Neural progenitor cell (in vitro differentiated cells): ENCODE measurements at regions not wholly inside any gene's neighbourhood (a gene's known extent, or its start where the extent isn't known, plus 50 kb on each side); places are given as distances from the start of the nearest gene placed in this dataset.
A peak's percentile ranks its signal among the peaks of the same experiment; 100 is the strongest.

Source experiments
- DNase-seq: peaks from one replicate; pipeline ENCODE4 v3.0.0-alpha.2; 2016; ENCODE audit warnings: low spot score
- H2AFZ ChIP-seq: fragments of 200-600 bp; sonication (generic); replicated peaks from 2 replicates; pipeline ENCODE4 v1.6.1; 2016; ENCODE audit warnings: antibody characterized with exemption
- H3F3A ChIP-seq: fragments of 200-600 bp; sonication (generic); 2 replicates; pipeline ENCODE4 v1.6.1; 2016; ENCODE audit warnings: antibody characterized with exemption, low read depth
- H3K27ac ChIP-seq: fragments of 200-600 bp; sonication (generic); 2 replicates; pipeline ENCODE4 v1.5.1; 2016; ENCODE audit warnings: mild to moderate bottlenecking
- H3K27me3 ChIP-seq: fragments of 200-600 bp; sonication (generic); 2 replicates; pipeline ENCODE4 v1.6.1; 2016; ENCODE audit warnings: mild to moderate bottlenecking, moderate library complexity
- H3K36me3 ChIP-seq: fragments of 200-600 bp; sonication (generic); 2 replicates; pipeline ENCODE4 v1.5.1; 2016
- H3K4me1 ChIP-seq: fragments of 200-600 bp; sonication (generic); 2 replicates; pipeline ENCODE4 v1.6.1; 2016; ENCODE audit warnings: mixed run types
- H3K4me2 ChIP-seq: fragments of 200-600 bp; sonication (generic); 2 replicates; pipeline ENCODE4 v1.6.1; 2016
- H3K4me3 ChIP-seq: fragments of 200-600 bp; sonication (generic); 2 replicates; pipeline ENCODE4 v1.5.1; 2016
- H3K79me2 ChIP-seq: fragments of 200-600 bp; sonication (generic); 2 replicates; pipeline ENCODE4 v1.6.1; 2016; ENCODE audit warnings: low read depth
- H3K9ac ChIP-seq: fragments of 200-600 bp; sonication (generic); 2 replicates; pipeline ENCODE4 v1.6.1; 2016
- H3K9me3 ChIP-seq: fragments of 200-600 bp; sonication (generic); 2 replicates; pipeline ENCODE4 v1.5.1; 2016; ENCODE audit warnings: low read depth
- H4K20me1 ChIP-seq: fragments of 200-600 bp; sonication (generic); 2 replicates; pipeline ENCODE4 v1.6.1; 2016; ENCODE audit warnings: low read depth
- H3K27ac Mint-ChIP-seq: 3 replicates; pipeline ENCODE4 v1.8.0; 2021; ENCODE audit warnings: mixed read lengths
- H3K27me3 Mint-ChIP-seq: 2 replicates; pipeline ENCODE4 v1.8.0; 2022; ENCODE audit warnings: low read depth, mild to moderate bottlenecking, inconsistent platforms, moderate library complexity, mixed read lengths; ENCODE audit not compliant: insufficient read depth
- H3K36me3 Mint-ChIP-seq: 3 replicates; pipeline ENCODE4 v1.8.0; 2021; ENCODE audit warnings: mixed read lengths
- H3K4me1 Mint-ChIP-seq: 3 replicates; pipeline ENCODE4 v1.8.0; 2021; ENCODE audit warnings: mixed read lengths
- H3K4me3 Mint-ChIP-seq: 3 replicates; pipeline ENCODE4 v1.8.0; 2021; ENCODE audit warnings: mild to moderate bottlenecking, moderate library complexity, mixed read lengths
- H3K9me3 Mint-ChIP-seq: 3 replicates; pipeline ENCODE4 v1.8.0; 2020; ENCODE audit warnings: mixed read lengths
- EZH2 ChIP-seq: fragments of 200-600 bp; sonication (generic); IDR thresholded peaks from 2 replicates; pipeline ENCODE4 v1.6.1; 2017; ENCODE audit warnings: antibody characterized with exemption, mild to moderate bottlenecking, moderate library complexity
- EZH2phosphoT487 ChIP-seq: fragments of 200-600 bp; sonication (generic); IDR thresholded peaks from 2 replicates; pipeline ENCODE4 v1.6.1; 2017; ENCODE audit warnings: antibody characterized with exemption
- TF ChIP-seq, protein P1 (sequence below): fragments of 200-600 bp; sonication (generic); IDR thresholded peaks from 2 replicates; pipeline ENCODE4 v1.5.1; 2017; ENCODE audit warnings: antibody characterized with exemption, mild to moderate bottlenecking

DNA sequence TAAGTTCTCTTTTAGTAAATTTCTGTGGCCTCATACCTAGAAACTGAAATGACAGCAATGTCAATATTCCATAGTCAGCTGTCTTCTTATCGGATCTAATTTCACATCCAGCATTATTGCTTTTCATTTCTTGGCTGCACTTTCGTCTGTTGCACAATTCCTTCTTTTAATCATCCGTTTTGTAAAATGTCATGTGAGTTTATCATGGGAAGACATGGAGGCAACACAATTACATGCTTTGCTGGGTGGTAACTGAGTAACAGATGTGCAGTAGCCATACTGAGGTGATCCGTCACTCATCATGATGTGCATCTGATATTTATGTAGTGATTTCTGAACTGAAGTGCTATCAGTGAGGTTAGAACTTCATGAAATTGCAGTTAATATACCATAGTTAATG is 68.3 kb upstream of the SLC7A11 start:
- H3K27ac Mint-ChIP-seq: no peak overlapping the region
- H3K36me3 Mint-ChIP-seq: no peaks in the 10 kb centered on the region
- H3K9me3 Mint-ChIP-seq: peaks cover 17% of the 10 kb centered on the region
- TF ChIP-seq EZH2phosphoT487 (no peak), EZH2 (no peak)
- TF ChIP-seq, protein P1, sequence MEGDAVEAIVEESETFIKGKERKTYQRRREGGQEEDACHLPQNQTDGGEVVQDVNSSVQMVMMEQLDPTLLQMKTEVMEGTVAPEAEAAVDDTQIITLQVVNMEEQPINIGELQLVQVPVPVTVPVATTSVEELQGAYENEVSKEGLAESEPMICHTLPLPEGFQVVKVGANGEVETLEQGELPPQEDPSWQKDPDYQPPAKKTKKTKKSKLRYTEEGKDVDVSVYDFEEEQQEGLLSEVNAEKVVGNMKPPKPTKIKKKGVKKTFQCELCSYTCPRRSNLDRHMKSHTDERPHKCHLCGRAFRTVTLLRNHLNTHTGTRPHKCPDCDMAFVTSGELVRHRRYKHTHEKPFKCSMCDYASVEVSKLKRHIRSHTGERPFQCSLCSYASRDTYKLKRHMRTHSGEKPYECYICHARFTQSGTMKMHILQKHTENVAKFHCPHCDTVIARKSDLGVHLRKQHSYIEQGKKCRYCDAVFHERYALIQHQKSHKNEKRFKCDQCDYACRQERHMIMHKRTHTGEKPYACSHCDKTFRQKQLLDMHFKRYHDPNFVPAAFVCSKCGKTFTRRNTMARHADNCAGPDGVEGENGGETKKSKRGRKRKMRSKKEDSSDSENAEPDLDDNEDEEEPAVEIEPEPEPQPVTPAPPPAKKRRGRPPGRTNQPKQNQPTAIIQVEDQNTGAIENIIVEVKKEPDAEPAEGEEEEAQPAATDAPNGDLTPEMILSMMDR: no peak
- Histone ChIP-seq H3K9me3 (no peaks in the 10 kb centered on the region), H4K20me1 (no peaks in the 10 kb centered on the region), H3K27ac (no peak overlapping the region), H2AFZ (no peak overlapping the region), H3K9ac (no peak overlapping the region), H3K4me1 (peaks cover 14% of the 10 kb centered on the region), H3F3A (no peaks in the 10 kb centered on the region), H3K4me3 (no peak overlapping the region), H3K79me2 (no peaks in the 10 kb centered on the region), H3K36me3 (no peaks in the 10 kb centered on the region), H3K4me2 (no peak overlapping the region), H3K27me3 (no peaks in the 10 kb centered on the region)
- DNase-seq: no peak
- H3K4me1 Mint-ChIP-seq: peaks cover 21% of the 10 kb centered on the region
- H3K4me3 Mint-ChIP-seq: no peak overlapping the region
- peaks cover 12% of the 10 kb centered on the region for H3K27me3 Mint-ChIP-seq

DNA sequence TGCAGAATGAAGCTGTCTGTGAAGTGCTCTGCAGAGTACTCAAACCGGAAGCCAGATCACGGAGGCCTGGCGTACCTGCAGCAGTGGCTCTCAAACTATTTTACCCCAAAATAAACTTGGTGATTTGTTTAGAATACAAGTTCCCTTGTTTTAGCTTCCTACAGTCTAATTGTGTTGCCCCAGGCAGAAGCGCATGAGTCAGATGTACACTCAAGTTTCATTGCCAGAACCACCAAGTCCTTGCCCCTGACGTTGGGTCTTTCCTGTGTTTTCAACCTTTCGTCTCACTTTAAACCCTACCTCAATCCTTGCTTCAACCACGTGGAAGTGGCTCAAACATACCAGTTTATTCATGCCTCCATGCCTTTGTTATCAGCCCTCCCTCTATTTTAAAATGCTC is 66.2 kb upstream of the SLC7A11 start:
- Mint-ChIP-seq H3K4me3 (no peak overlapping the region), H3K27me3 (peaks cover 7% of the 10 kb centered on the region), H3K36me3 (no peaks in the 10 kb centered on the region), H3K9me3 (peaks cover 2% of the 10 kb centered on the region), H3K27ac (no peak overlapping the region), H3K4me1 (peaks cover 21% of the 10 kb centered on the region)
- Histone ChIP-seq H3K4me3 (no peak overlapping the region), H3K36me3 (no peaks in the 10 kb centered on the region), H3K4me2 (no peak overlapping the region), H3K4me1 (peaks cover 14% of the 10 kb centered on the region), H3K27me3 (no peaks in the 10 kb centered on the region), H3K9me3 (no peaks in the 10 kb centered on the region), H3K9ac (no peak overlapping the region), H3K27ac (no peak overlapping the region), H3F3A (no peaks in the 10 kb centered on the region), H4K20me1 (no peaks in the 10 kb centered on the region), H2AFZ (no peak overlapping the region), H3K79me2 (no peaks in the 10 kb centered on the region)
- DNase-seq: no peak
- TF ChIP-seq EZH2 (no peak), EZH2phosphoT487 (no peak)
- TF ChIP-seq, protein P1: no peak

DNA sequence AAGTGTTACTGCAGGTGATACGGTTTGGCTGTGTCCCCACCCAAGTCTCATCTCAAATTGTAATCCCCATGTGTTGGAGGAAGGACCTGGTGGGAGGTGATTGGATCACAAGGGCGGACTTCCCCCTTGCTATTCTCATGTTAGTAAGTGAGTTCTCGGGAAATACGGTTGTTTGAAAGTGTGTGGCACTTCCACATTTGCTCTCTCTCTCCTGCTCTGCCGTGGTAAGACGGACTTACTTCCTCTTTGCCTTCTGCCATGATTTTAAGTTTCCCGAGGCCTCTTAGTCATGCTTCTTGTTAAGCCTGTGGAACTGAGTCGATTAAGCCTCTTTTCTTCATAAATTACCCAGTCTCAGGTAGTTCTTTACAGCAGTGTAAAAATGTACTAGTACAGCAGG is 65.2 kb upstream of the SLC7A11 start:
- Histone ChIP-seq H3K36me3 (no peaks in the 10 kb centered on the region), H2AFZ (peak overlapping the region; percentile 68)

More for the DNA sequence above, 65.2 kb upstream of the SLC7A11 start:
- no peaks in the 10 kb centered on the region for H3K36me3 Mint-ChIP-seq
- Histone ChIP-seq H3K9me3 (no peaks in the 10 kb centered on the region), H3K4me1 (peaks cover 13% of the 10 kb centered on the region), H3K9ac (no peak overlapping the region), H3K4me2 (no peak overlapping the region), H3K79me2 (no peaks in the 10 kb centered on the region), H3K4me3 (no peak overlapping the region), H3K27me3 (no peaks in the 10 kb centered on the region), H4K20me1 (no peaks in the 10 kb centered on the region), H3F3A (no peaks in the 10 kb centered on the region), H3K27ac (no peak overlapping the region)
- H3K4me3 Mint-ChIP-seq: no peak overlapping the region
- no peak overlapping the region for H3K27ac Mint-ChIP-seq
- peaks cover 2% of the 10 kb centered on the region for H3K9me3 Mint-ChIP-seq
- peaks cover 7% of the 10 kb centered on the region for H3K27me3 Mint-ChIP-seq
- TF ChIP-seq EZH2phosphoT487: no peak
- TF ChIP-seq, protein P1: no peak
- TF ChIP-seq EZH2: no peak
- DNase-seq: no peak
- H3K4me1 Mint-ChIP-seq: peaks cover 21% of the 10 kb centered on the region
